Stomach smooth muscle (tissue), 2 donors: ENCODE measurements at regions not wholly inside any gene's neighbourhood (a gene's known extent, or its start where the extent isn't known, plus 50 kb on each side); places are given as distances from the start of the nearest gene placed in this dataset.
"Not testable (repeated sequence)": the region's sequence is repeated elsewhere in the genome, so short reads cannot be mapped to it uniquely, and the experiment has no call there.

ENCODE experiments used
- H3K27ac ChIP-seq: one replicate; pipeline ENCODE4 v1.7.0; 2013; ENCODE audit warnings: mild to moderate bottlenecking, low read length, inconsistent platforms
- H3K27me3 ChIP-seq, 2 donors: one replicate each; pipeline ENCODE4 v1.7.0; 2013; ENCODE audit warnings: low read length in 2 of 2; ENCODE audit not compliant: insufficient read depth in 2 of 2, control insufficient read depth in 1 of 2
- H3K36me3 ChIP-seq, 2 donors: one replicate each; pipeline ENCODE4 v1.7.0; 2013; ENCODE audit warnings: low read length in 2 of 2; ENCODE audit not compliant: control insufficient read depth in 2 of 2, insufficient read depth in 2 of 2
- H3K4me1 ChIP-seq: one replicate; pipeline ENCODE4 v1.7.0; 2013; ENCODE audit warnings: low read length; ENCODE audit not compliant: control insufficient read depth, insufficient read depth
- H3K4me3 ChIP-seq, 2 donors: one replicate each; pipeline ENCODE4 v1.7.0; 2013; ENCODE audit warnings: low read length in 2 of 2
- H3K9ac ChIP-seq, 2 donors: one replicate each; pipeline ENCODE4 v1.7.0; 2013; ENCODE audit warnings: low read length in 2 of 2, mild to moderate bottlenecking in 1 of 2
- H3K9me3 ChIP-seq, 2 donors: one replicate each; pipeline ENCODE4 v1.7.0; 2013; ENCODE audit warnings: low read length in 2 of 2; ENCODE audit not compliant: control insufficient read depth in 2 of 2
- donor health status: healthy.
- donor health status: Pancreatic carcinoma.

DNA sequence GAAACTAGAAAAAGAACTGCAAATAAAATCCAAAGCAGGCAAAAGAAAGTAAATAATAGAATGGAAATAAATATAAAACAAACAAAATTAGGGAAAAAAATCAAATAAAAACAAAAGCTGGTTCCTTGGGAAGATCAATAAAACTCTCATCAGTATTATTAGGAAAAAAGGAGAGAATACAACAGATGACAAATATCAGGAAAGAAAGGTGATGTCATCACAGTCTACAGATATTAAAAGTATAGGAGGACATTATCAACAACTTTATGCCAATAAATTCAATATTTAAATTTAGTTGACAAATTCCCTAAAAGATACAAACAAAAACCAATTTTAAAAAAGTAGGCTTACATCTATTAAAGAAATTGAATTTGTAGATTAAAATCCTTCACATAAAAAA lies 107.4 kb upstream of the FOXN3 start:
- H3K4me3 ChIP-seq, result no peak overlapping the region
- no peaks in the 10 kb centered on the region for H3K27me3 ChIP-seq
- H3K9ac ChIP-seq, result no peak overlapping the region
- peaks cover 0 to 3% of the 10 kb centered on the region in 2 donors for H3K9me3 ChIP-seq
- no peak overlapping the region for H3K27ac ChIP-seq
- no peaks in the 10 kb centered on the region for H3K4me1 ChIP-seq
- peaks cover 0 to 2% of the 10 kb centered on the region in 2 donors for H3K36me3 ChIP-seq

GRCh38 chr14:89521988-89522387 lies 105.0 kb upstream of the FOXN3 start:
- H3K9me3 ChIP-seq, result peaks cover 0 to 3% of the 10 kb centered on the region in 2 donors
- no peaks in the 10 kb centered on the region for H3K4me1 ChIP-seq
- H3K9ac ChIP-seq, result no peak overlapping the region
- no peaks in the 10 kb centered on the region for H3K27me3 ChIP-seq
- H3K27ac ChIP-seq, result no peak overlapping the region
- no peak overlapping the region for H3K4me3 ChIP-seq
- H3K36me3 ChIP-seq, result peaks cover 0 to 2% of the 10 kb centered on the region in 2 donors

GRCh38 chr14:89519040-89519439 lies 102.0 kb upstream of the FOXN3 start:
- H3K27ac ChIP-seq, result no peak overlapping the region
- H3K9me3 ChIP-seq, result peaks cover 0 to 3% of the 10 kb centered on the region in 2 donors
- no peak overlapping the region for H3K9ac ChIP-seq
- no peak overlapping the region for H3K4me3 ChIP-seq
- no peaks in the 10 kb centered on the region for H3K4me1 ChIP-seq
- H3K36me3 ChIP-seq, result peaks cover 2 to 3% of the 10 kb centered on the region in 2 donors
- H3K27me3 ChIP-seq, result no peaks in the 10 kb centered on the region

DNA sequence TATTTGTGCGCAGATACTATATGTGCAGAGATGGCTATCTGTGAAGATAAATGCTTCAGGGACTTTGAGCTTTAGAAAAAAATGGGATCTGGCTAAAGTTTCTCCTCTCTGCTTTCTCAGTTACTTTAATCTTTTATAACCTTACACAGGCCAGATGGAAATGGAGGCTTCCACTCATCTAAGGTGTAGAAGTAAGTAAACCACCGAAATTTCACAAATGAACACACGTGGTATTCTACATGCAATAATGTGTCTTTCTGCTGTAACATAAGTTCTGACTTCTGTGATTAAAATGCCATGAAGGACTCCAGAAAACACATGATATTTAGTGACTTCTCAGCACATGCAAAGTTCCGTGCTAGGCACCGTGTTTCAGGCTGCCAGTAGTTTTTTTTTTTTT lies 99.1 kb upstream of the FOXN3 start:
- H3K4me1 ChIP-seq, result no peaks in the 10 kb centered on the region
- H3K9ac ChIP-seq, result no peak overlapping the region
- no peak overlapping the region for H3K4me3 ChIP-seq
- H3K27ac ChIP-seq, result no peak overlapping the region
- H3K27me3 ChIP-seq, result no peaks in the 10 kb centered on the region
- H3K9me3 ChIP-seq, result no peaks in the 10 kb centered on the region
- peaks cover 0 to 3% of the 10 kb centered on the region in 2 donors for H3K36me3 ChIP-seq

GRCh38 chr14:89514601-89515000 lies 97.6 kb upstream of the FOXN3 start:
- no peak overlapping the region for H3K4me3 ChIP-seq
- H3K36me3 ChIP-seq, result peaks cover 0 to 3% of the 10 kb centered on the region in 2 donors
- H3K27ac ChIP-seq, result no peak overlapping the region
- H3K4me1 ChIP-seq, result peaks cover 3% of the 10 kb centered on the region
- no peaks in the 10 kb centered on the region for H3K9me3 ChIP-seq
- H3K27me3 ChIP-seq, result no peaks in the 10 kb centered on the region
- no peak overlapping the region for H3K9ac ChIP-seq

- Histone ChIP-seq H3K4me1 (peaks cover 6% of the 10 kb centered on the region), H3K9me3 (no peaks in the 10 kb centered on the region), H3K9ac (no peak overlapping the region), H3K27ac (no peak overlapping the region), H3K27me3 (no peaks in the 10 kb centered on the region), H3K36me3 (peaks cover 0 to 3% of the 10 kb centered on the region in 2 donors), H3K4me3 (no peak overlapping the region)
These were observed 92.9 kb upstream of the FOXN3 start for GRCh38 chr14:89509891-89510290.

DNA sequence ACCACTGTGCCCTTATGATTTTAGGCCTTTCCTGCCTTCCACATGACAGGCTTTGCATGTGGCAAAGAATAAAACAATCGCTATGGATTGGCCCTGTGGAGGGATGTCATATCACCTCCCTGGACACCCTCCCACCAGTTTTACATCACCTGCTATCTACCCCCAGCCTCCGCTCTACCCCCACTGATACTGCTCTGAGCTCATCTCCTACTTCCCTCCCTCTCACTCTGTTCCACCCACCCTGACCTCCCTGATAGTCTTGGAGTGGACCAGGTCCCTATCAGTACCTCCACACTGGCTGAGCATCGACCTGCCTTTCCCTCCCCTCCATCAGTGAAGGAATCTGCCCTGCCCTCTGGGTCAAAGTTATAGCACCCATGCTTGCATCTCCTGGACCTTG lies 91.8 kb upstream of the FOXN3 start:
- Histone ChIP-seq H3K27me3 (no peaks in the 10 kb centered on the region), H3K9me3 (no peaks in the 10 kb centered on the region)

DNA sequence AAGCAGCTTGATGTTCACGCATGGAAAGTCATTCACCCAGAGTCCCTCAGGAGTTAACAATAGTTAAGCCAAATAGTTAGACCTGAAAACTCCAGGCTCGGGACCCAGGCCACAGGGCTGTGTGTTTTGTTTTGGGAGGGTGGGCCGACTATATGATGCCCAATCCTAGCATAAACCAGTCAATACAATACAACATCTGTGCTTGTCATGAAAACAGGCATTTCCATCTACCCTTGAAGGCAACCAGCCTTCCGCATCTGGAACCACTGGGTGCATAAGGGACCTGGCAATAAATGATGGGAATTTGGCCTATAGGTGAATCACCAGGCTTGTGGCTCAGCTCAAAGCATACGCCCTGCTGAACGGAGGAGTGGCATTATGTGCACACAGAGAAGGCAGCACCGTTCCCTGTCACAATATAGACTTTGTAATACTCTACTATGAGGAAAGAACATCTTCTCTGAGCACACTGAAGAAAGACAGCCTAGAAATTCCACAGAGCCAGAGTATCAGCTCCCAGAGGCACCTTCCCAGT lies 91.0 kb upstream of the FOXN3 start:
- Histone ChIP-seq H3K9ac (no peak overlapping the region), H3K4me1 (peaks cover 19% of the 10 kb centered on the region), H3K27ac (no peak overlapping the region), H3K36me3 (no peaks in the 10 kb centered on the region), H3K4me3 (no peak overlapping the region), H3K9me3 (no peaks in the 10 kb centered on the region), H3K27me3 (no peaks in the 10 kb centered on the region)

More for the DNA sequence above, 91.8 kb upstream of the FOXN3 start:
- Histone ChIP-seq H3K36me3 (no peaks in the 10 kb centered on the region), H3K4me3 (no peak overlapping the region), H3K27ac (no peak overlapping the region), H3K9ac (no peak overlapping the region), H3K4me1 (peaks cover 16% of the 10 kb centered on the region)

DNA sequence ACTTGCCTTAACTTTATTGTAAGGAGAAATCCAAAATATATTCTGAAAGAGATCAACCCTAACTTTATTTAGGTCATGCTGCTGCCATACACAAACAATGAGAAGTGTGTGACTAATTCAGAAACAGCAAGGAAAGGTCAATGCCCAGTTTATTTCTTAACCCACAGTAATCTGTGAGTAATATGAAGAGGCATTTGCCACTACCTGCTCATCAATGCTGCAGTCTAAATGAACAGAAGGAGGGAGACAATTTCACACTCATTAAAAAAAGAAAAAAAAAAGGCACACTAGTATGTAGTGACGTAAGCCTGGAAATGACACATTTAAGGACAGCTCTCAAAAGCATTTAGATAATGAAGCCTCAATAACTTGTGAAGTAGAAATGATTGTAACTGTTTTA lies 90.5 kb upstream of the FOXN3 start:
- H3K27ac ChIP-seq, result no peak overlapping the region
- no peaks in the 10 kb centered on the region for H3K27me3 ChIP-seq
- H3K4me3 ChIP-seq, result no peak overlapping the region
- H3K9ac ChIP-seq, result no peak overlapping the region
- no peaks in the 10 kb centered on the region for H3K36me3 ChIP-seq
- H3K4me1 ChIP-seq, result peaks cover 19% of the 10 kb centered on the region
- no peaks in the 10 kb centered on the region for H3K9me3 ChIP-seq

GRCh38 chr14:89506891-89507452 lies 89.9 kb upstream of the FOXN3 start:
- H3K27me3 ChIP-seq, H3K4me3 ChIP-seq, H3K36me3 ChIP-seq, H3K9ac ChIP-seq, H3K27ac ChIP-seq, H3K9me3 ChIP-seq: not testable (repeated sequence)
- peaks cover 19% of the 10 kb centered on the region for H3K4me1 ChIP-seq

DNA sequence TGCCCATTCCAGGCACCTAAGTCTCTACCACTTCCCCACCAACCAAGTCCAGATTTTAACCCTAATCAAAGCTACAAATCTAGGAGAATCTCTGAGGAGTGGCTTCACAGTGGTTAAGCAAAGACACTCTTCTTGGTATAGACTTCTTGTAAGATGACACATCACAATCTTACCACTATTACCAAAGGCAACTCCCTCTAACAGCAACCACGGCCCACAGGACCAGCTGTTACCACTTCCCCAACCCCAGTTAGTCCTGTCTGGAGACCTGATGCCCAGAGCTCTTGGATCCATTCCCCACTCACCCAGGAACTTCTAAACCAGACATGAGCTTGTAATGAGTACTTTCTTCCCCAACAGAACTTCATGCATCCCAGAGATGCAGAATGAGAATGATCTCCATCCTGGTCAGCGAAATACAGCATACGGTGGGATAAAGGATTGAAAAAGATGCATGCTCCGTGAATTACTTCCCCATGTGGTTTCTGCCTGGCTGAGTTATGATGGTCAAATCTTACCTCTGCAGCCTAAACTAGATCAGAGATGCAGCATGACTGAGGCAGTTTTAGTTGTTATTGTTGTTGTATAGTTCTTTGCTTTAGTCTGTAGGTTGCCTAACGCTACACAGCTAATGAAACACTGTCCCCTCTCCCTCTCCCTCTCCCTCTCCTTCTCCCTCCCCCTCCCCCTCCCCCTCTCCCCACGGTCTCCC lies 87.7 kb upstream of the FOXN3 start:
- Histone ChIP-seq H3K9ac (no peak overlapping the region), H3K36me3 (no peaks in the 10 kb centered on the region), H3K9me3 (no peaks in the 10 kb centered on the region), H3K4me3 (no peak overlapping the region), H3K27me3 (no peaks in the 10 kb centered on the region), H3K4me1 (peaks cover 17% of the 10 kb centered on the region), H3K27ac (no peak overlapping the region)
